ENCODE measurements at regions not wholly inside any gene's neighbourhood (a gene's known extent, or its start where the extent isn't known, plus 50 kb on each side); places are given as distances from the start of the nearest gene placed in this dataset.

DNA sequence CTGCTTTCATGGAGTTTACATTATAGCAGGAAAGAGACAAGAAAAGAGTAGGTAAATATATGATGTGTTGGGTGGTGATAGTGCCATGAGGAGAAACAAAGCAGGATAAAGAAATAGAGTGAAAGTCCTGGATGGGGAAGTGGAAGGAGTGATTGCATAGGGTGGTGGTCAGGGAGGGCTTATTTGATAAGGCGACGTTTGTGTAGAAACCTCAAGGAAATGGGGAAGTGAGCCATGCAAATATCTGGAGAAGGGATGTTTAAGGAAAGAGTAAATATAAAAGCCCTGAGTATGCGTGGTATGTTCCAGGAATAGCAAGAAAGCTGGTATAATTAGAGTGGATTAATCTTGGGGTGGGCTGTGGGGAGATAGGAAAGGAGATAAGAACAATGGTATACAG lies 134.7 kb upstream of the SV2C start:
- no peak for FAIRE-seq
- Mint-ChIP-seq H3K9me3 (ENCODE audit: unreplicated experiment) (peaks cover 4% of the 10 kb centered on the region), H3K36me3 (ENCODE audit: low read depth, unreplicated experiment) (no peaks in the 10 kb centered on the region)

DNA sequence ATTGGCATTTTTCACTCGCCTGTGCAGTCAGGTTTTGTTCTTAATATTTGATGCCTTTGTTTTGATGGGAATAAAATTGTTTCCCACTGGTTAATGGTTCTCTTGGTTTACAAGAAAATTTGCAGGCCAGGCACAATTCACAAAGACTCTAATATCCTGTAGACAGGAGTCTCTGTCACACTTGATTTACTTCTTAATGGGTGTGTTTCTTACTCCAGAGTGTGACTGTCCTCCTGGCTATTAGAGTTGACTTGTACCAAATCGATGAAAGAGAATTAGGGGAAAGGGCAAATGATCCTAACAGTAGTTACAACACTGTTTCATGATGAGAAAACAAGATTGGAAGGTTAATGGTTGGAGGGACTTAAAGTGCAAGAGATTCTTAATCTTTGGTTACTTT lies 142.8 kb upstream of the SV2C start:
- Mint-ChIP-seq H3K4me1 (ENCODE audit: low read depth, unreplicated experiment) (no peaks in the 10 kb centered on the region), H3K4me3 (ENCODE audit: unreplicated experiment) (no peak overlapping the region), H3K9me3 (ENCODE audit: unreplicated experiment) (no peaks in the 10 kb centered on the region), H3K27ac (ENCODE audit: unreplicated experiment) (no peak overlapping the region), H3K27me3 (ENCODE audit: low read depth, unreplicated experiment) (peaks cover 7% of the 10 kb centered on the region), H3K36me3 (ENCODE audit: low read depth, unreplicated experiment) (no peaks in the 10 kb centered on the region)
- Histone ChIP-seq H3K27ac (ENCODE audit: low read depth, low read length) (no peak overlapping the region), H3K4me3 (ENCODE audit: insufficient read depth, low read depth, low read length) (no peak overlapping the region), H3K9ac (ENCODE audit: low read length) (no peak overlapping the region), H4K20me1 (ENCODE audit: insufficient read depth, low read length) (no peaks in the 10 kb centered on the region), H3K79me2 (ENCODE audit: insufficient read depth, low read length) (no peaks in the 10 kb centered on the region), H2AFZ (ENCODE audit: low read depth, low read length) (no peak overlapping the region), H3K9me3 (ENCODE audit: insufficient read depth, low read depth, low read length) (no peaks in the 10 kb centered on the region), H3K36me3 (ENCODE audit: insufficient read depth, low read length) (no peaks in the 10 kb centered on the region), H3K4me1 (ENCODE audit: insufficient read depth, low read length) (no peaks in the 10 kb centered on the region), H3K27me3 (ENCODE audit: insufficient read depth, low read length) (no peaks in the 10 kb centered on the region), H3K4me2 (ENCODE audit: low read length) (no peak overlapping the region)
- no peak for TF ChIP-seq EZH2 (IDR thresholded peaks at IDR 0.05; ENCODE audit: insufficient read depth, low read length)
- TF ChIP-seq, protein P1, sequence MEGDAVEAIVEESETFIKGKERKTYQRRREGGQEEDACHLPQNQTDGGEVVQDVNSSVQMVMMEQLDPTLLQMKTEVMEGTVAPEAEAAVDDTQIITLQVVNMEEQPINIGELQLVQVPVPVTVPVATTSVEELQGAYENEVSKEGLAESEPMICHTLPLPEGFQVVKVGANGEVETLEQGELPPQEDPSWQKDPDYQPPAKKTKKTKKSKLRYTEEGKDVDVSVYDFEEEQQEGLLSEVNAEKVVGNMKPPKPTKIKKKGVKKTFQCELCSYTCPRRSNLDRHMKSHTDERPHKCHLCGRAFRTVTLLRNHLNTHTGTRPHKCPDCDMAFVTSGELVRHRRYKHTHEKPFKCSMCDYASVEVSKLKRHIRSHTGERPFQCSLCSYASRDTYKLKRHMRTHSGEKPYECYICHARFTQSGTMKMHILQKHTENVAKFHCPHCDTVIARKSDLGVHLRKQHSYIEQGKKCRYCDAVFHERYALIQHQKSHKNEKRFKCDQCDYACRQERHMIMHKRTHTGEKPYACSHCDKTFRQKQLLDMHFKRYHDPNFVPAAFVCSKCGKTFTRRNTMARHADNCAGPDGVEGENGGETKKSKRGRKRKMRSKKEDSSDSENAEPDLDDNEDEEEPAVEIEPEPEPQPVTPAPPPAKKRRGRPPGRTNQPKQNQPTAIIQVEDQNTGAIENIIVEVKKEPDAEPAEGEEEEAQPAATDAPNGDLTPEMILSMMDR (IDR thresholded peaks at IDR 0.05; ENCODE audit: insufficient read depth, low read depth, low read length) = no peak
- DNase-seq (ENCODE audit: low read depth) (no peak), FAIRE-seq (no peak)

More for the DNA sequence above, 134.7 kb upstream of the SV2C start:
- no peak overlapping the region for H3K4me3 ChIP-seq (ENCODE audit: insufficient read depth, low read depth, low read length)
- DNase-seq (ENCODE audit: low read depth) = no peak
- H3K4me2 ChIP-seq (ENCODE audit: low read length) = no peak overlapping the region
- no peak overlapping the region for H2AFZ ChIP-seq (ENCODE audit: low read depth, low read length)
- no peaks in the 10 kb centered on the region for H3K27me3 Mint-ChIP-seq (ENCODE audit: low read depth, unreplicated experiment)
- H3K4me1 ChIP-seq (ENCODE audit: insufficient read depth, low read length) = no peaks in the 10 kb centered on the region
- H4K20me1 ChIP-seq (ENCODE audit: insufficient read depth, low read length) = no peaks in the 10 kb centered on the region
- H3K27me3 ChIP-seq (ENCODE audit: insufficient read depth, low read length) = no peaks in the 10 kb centered on the region
- H3K36me3 ChIP-seq (ENCODE audit: insufficient read depth, low read length) = no peaks in the 10 kb centered on the region
- H3K4me1 Mint-ChIP-seq (ENCODE audit: low read depth, unreplicated experiment) = no peaks in the 10 kb centered on the region
- TF ChIP-seq, protein P1 (IDR thresholded peaks at IDR 0.05; ENCODE audit: insufficient read depth, low read depth, low read length) = no peak
- TF ChIP-seq EZH2 (IDR thresholded peaks at IDR 0.05; ENCODE audit: insufficient read depth, low read length) = no peak
- H3K27ac ChIP-seq (ENCODE audit: low read depth, low read length) = no peak overlapping the region
- no peaks in the 10 kb centered on the region for H3K9me3 ChIP-seq (ENCODE audit: insufficient read depth, low read depth, low read length)
- no peak overlapping the region for H3K4me3 Mint-ChIP-seq (ENCODE audit: unreplicated experiment)
- no peak overlapping the region for H3K9ac ChIP-seq (ENCODE audit: low read length)
- no peaks in the 10 kb centered on the region for H3K79me2 ChIP-seq (ENCODE audit: insufficient read depth, low read length)
- no peak overlapping the region for H3K27ac Mint-ChIP-seq (ENCODE audit: unreplicated experiment)

DNA sequence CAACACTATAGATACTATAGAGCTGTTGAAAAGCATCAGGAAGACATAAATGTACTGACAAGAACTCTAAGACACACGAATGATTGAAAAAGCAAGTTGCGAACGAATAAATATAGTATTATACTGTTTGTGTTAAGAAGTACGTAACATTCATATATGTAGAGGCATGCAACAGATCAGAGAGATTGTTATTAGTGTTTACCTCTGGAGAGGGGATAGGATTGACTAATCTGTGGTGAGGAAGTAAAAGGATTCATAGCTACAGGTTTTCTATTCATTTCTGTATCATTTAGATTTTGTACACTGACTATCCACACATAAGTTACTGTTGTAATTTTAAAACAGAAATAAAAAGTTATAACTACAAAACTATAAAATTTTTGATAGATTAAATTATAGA lies 147.6 kb upstream of the SV2C start:
- H3K4me3 Mint-ChIP-seq (ENCODE audit: unreplicated experiment) = no peak overlapping the region
- Histone ChIP-seq H3K27me3 (ENCODE audit: insufficient read depth, low read length) (no peaks in the 10 kb centered on the region), H4K20me1 (ENCODE audit: insufficient read depth, low read length) (no peaks in the 10 kb centered on the region), H3K4me2 (ENCODE audit: low read length) (no peak overlapping the region), H3K4me1 (ENCODE audit: insufficient read depth, low read length) (no peaks in the 10 kb centered on the region), H3K9me3 (ENCODE audit: insufficient read depth, low read depth, low read length) (no peaks in the 10 kb centered on the region), H3K79me2 (ENCODE audit: insufficient read depth, low read length) (no peaks in the 10 kb centered on the region), H3K27ac (ENCODE audit: low read depth, low read length) (no peak overlapping the region), H3K9ac (ENCODE audit: low read length) (no peak overlapping the region), H2AFZ (ENCODE audit: low read depth, low read length) (no peak overlapping the region), H3K36me3 (ENCODE audit: insufficient read depth, low read length) (no peaks in the 10 kb centered on the region), H3K4me3 (ENCODE audit: insufficient read depth, low read depth, low read length) (no peak overlapping the region)
- peaks cover 7% of the 10 kb centered on the region for H3K27me3 Mint-ChIP-seq (ENCODE audit: low read depth, unreplicated experiment)
- H3K4me1 Mint-ChIP-seq (ENCODE audit: low read depth, unreplicated experiment) = no peaks in the 10 kb centered on the region
- no peaks in the 10 kb centered on the region for H3K36me3 Mint-ChIP-seq (ENCODE audit: low read depth, unreplicated experiment)
- FAIRE-seq (no peak), DNase-seq (ENCODE audit: low read depth) (no peak)
- TF ChIP-seq, protein P1 (IDR thresholded peaks at IDR 0.05; ENCODE audit: insufficient read depth, low read depth, low read length) = no peak
- no peak for TF ChIP-seq EZH2 (IDR thresholded peaks at IDR 0.05; ENCODE audit: insufficient read depth, low read length)
- H3K9me3 Mint-ChIP-seq (ENCODE audit: unreplicated experiment) = no peaks in the 10 kb centered on the region
- no peak overlapping the region for H3K27ac Mint-ChIP-seq (ENCODE audit: unreplicated experiment)
